Transverse colon (tissue), 4 donors: ENCODE measurements at regions not wholly inside any gene's neighbourhood (a gene's known extent, or its start where the extent isn't known, plus 50 kb on each side); places are given as distances from the start of the nearest gene placed in this dataset.

Source experiments
- CTCF ChIP-seq, 5 experiments: fragments of 200-600 bp in 3 of 5; fragments of 450-650 bp in 2 of 5; sonication (generic) in 3 of 5; IDR thresholded peaks; 1 replicate in 2 of 5; 2 replicates in 3 of 5; pipeline ENCODE4 v1.5.1; 2016 to 2017; ENCODE audit warnings: antibody characterized with exemption in 5 of 5, inconsistent platforms in 3 of 5, mild to moderate bottlenecking in 2 of 5, moderate library complexity in 1 of 5
- EP300 ChIP-seq: sonication (generic); formaldehyde crosslinking; IDR thresholded peaks from one replicate; pipeline ENCODE4 v1.6.1; 2017; ENCODE audit warnings: antibody characterized with exemption, low read depth
- POLR2AphosphoS5 ChIP-seq, 3 donors: sonication (generic); formaldehyde crosslinking; IDR thresholded peaks; one replicate each; pipeline ENCODE4 v1.6.1; 2016; ENCODE audit warnings: antibody characterized with exemption in 3 of 3

GRCh38 chr10:28054228-28054860 is 55.5 kb upstream of the ODAD2 start:
- TF ChIP-seq CTCF (IDR thresholded peaks at IDR 0.05) (no peak), POLR2AphosphoS5 (IDR thresholded peaks at IDR 0.05) (peak in 2 of 3 donors; percentile 59 to 66), EP300 (no peak)
